Neural cell (in vitro differentiated cells): ENCODE measurements at regions not wholly inside any gene's neighbourhood (a gene's known extent, or its start where the extent isn't known, plus 50 kb on each side); places are given as distances from the start of the nearest gene placed in this dataset.

Experiments
- H2AFZ ChIP-seq: fragments of 200-600, 300-800 bp; sonication (generic), shearing (Covaris generic); 2 replicates; pipeline ENCODE4 v1.6.0; 2014; ENCODE audit warnings: low read depth, mild to moderate bottlenecking, antibody characterized with exemption, low read length, moderate library complexity
- H3F3A ChIP-seq: fragments of 200-600 bp; shearing (Covaris generic); 2 replicates; pipeline ENCODE4 v1.6.1; 2016; ENCODE audit warnings: mild to moderate bottlenecking, moderate library complexity, mixed read lengths, antibody characterized with exemption, low read length; ENCODE audit not compliant: insufficient read depth, poor library complexity, severe bottlenecking
- H3K27ac ChIP-seq: fragments of 200-600, 300-800 bp; sonication (generic), shearing (Covaris generic); 2 replicates; pipeline ENCODE4 v1.5.1; 2014; ENCODE audit warnings: mild to moderate bottlenecking, low read length, moderate library complexity
- H3K27me3 ChIP-seq: fragments of 300-800, 200-600 bp; sonication (generic), shearing (Covaris generic); 2 replicates; pipeline ENCODE4 v1.6.0; 2014; ENCODE audit warnings: mild to moderate bottlenecking, low read depth, low read length, moderate library complexity; ENCODE audit not compliant: insufficient read depth
- H3K36me3 ChIP-seq: fragments of 300-800, 200-600 bp; sonication (generic), shearing (Covaris generic); 2 replicates; pipeline ENCODE4 v1.5.1; 2014; ENCODE audit warnings: mild to moderate bottlenecking, antibody characterized with exemption, low read length, moderate library complexity; ENCODE audit not compliant: insufficient read depth
- H3K4me2 ChIP-seq: fragments of 300-800, 200-600 bp; sonication (generic), shearing (Covaris generic); 2 replicates; pipeline ENCODE4 v1.6.0; 2014; ENCODE audit warnings: mild to moderate bottlenecking, low read length
- H3K4me3 ChIP-seq: fragments of 300-800, 200-600 bp; sonication (generic), shearing (Covaris generic); 2 replicates; pipeline ENCODE4 v1.5.1; 2014; ENCODE audit warnings: mild to moderate bottlenecking, low read length, moderate library complexity
- H3K79me2 ChIP-seq: fragments of 200-600 bp; shearing (Covaris generic); replicated peaks from 2 replicates; pipeline ENCODE4 v1.6.0; 2014; ENCODE audit warnings: mild to moderate bottlenecking, low read length, moderate library complexity; ENCODE audit not compliant: insufficient read depth
- H3K9ac ChIP-seq: fragments of 300-800, 200-600 bp; sonication (generic), shearing (Covaris generic); 2 replicates; pipeline ENCODE4 v1.6.1; 2016; ENCODE audit warnings: mild to moderate bottlenecking, low read length, mixed read lengths
- H3K9me2 ChIP-seq: fragments of 200-600 bp; shearing (Covaris generic); 2 replicates; pipeline ENCODE4 v1.6.1; 2016; ENCODE audit warnings: mild to moderate bottlenecking, low read length, mixed read lengths; ENCODE audit not compliant: insufficient read depth
- H3K9me3 ChIP-seq: fragments of 200-600, 300-800 bp; sonication (generic), shearing (Covaris generic); 2 replicates; pipeline ENCODE4 v1.6.1; 2016; ENCODE audit warnings: mild to moderate bottlenecking, mixed run types, low read length, moderate library complexity, mixed read lengths
- H4K20me1 ChIP-seq: fragments of 200-600 bp; shearing (Covaris generic); 2 replicates; pipeline ENCODE4 v1.6.1; 2016; ENCODE audit warnings: mild to moderate bottlenecking, mixed run types; ENCODE audit not compliant: insufficient read depth
- CTCF ChIP-seq: fragments of 450-650 bp; IDR thresholded peaks from 2 replicates; pipeline ENCODE4 v1.5.1; 2014; ENCODE audit warnings: antibody characterized with exemption, mild to moderate bottlenecking, moderate library complexity; ENCODE audit not compliant: poor library complexity, severe bottlenecking
- EP300 ChIP-seq: fragments of 450-650 bp; conservative IDR thresholded peaks from 2 replicates; pipeline ENCODE4 v1.6.1; 2014; ENCODE audit warnings: antibody characterized with exemption, mild to moderate bottlenecking, moderate library complexity; ENCODE audit not compliant: poor library complexity, severe bottlenecking
- EZH2 ChIP-seq: fragments of 200-600, 300-800 bp; shearing (Covaris generic), sonication (generic); IDR thresholded peaks from 2 replicates; pipeline ENCODE4 v1.6.1; 2014; ENCODE audit warnings: antibody characterized with exemption, low read length, borderline replicate concordance, mild to moderate bottlenecking; ENCODE audit not compliant: insufficient read depth, poor library complexity, severe bottlenecking
- MXI1 ChIP-seq: fragments of 450-650 bp; conservative IDR thresholded peaks from 2 replicates; pipeline ENCODE4 v1.6.1; 2014; ENCODE audit warnings: antibody characterized with exemption, mild to moderate bottlenecking; ENCODE audit not compliant: poor library complexity, severe bottlenecking
- POLR2AphosphoS5 ChIP-seq: IDR thresholded peaks from 2 replicates; pipeline ENCODE4 v1.6.1; 2012
- RAD21 ChIP-seq: fragments of 450-650 bp; conservative IDR thresholded peaks from 2 replicates; pipeline ENCODE4 v1.6.1; 2014; ENCODE audit warnings: antibody characterized with exemption, mild to moderate bottlenecking, moderate library complexity
- REST ChIP-seq: IDR thresholded peaks from 2 replicates; pipeline ENCODE4 v1.6.1; 2012; ENCODE audit warnings: borderline replicate concordance
- SMC3 ChIP-seq: fragments of 450-650 bp; conservative IDR thresholded peaks from 2 replicates; pipeline ENCODE4 v1.6.1; 2014; ENCODE audit warnings: antibody characterized with exemption, mild to moderate bottlenecking, moderate library complexity; ENCODE audit not compliant: poor library complexity
- TAF1 ChIP-seq: IDR thresholded peaks from 2 replicates; pipeline ENCODE4 v1.6.1; 2012; ENCODE audit warnings: low read depth

DNA sequence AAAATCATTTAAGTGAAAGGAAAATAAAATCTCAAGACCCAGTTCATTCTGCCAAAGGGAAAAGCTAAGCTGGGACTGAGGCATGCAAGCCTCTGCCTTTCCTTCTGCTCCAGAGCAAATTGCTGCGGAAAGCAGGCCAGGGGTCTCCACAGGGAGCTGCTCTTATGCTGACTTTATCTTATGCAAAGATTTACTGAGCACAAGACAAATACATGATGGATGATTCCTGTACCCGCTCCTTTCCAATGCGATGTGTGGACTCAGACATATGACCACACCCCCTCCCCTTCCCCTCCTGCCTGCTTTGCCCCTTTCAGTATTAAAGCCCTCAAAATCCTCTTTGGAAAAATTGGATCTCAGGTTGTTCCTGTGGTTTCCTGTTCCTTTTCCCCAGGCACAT is 74.2 kb upstream of the INSIG1 start:
- Histone ChIP-seq H3F3A (no peaks in the 10 kb centered on the region), H3K9me3 (no peaks in the 10 kb centered on the region), H3K4me3 (no peak overlapping the region), H3K79me2 (no peaks in the 10 kb centered on the region), H3K9me2 (no peaks in the 10 kb centered on the region), H3K4me2 (no peak overlapping the region), H3K9ac (no peak overlapping the region), H3K36me3 (no peaks in the 10 kb centered on the region), H4K20me1 (no peaks in the 10 kb centered on the region), H3K27me3 (no peaks in the 10 kb centered on the region), H2AFZ (no peak overlapping the region), H3K27ac (no peak overlapping the region)
- TF ChIP-seq REST (no peak), RAD21 (no peak), CTCF (no peak), EP300 (no peak), MXI1 (no peak), SMC3 (no peak)

GRCh38 chr7:155224116-155224811 is 73.4 kb upstream of the INSIG1 start:
- no peak overlapping the region for H3K4me2 ChIP-seq
- no peaks in the 10 kb centered on the region for H3K79me2 ChIP-seq
- no peaks in the 10 kb centered on the region for H3K9me2 ChIP-seq
- no peaks in the 10 kb centered on the region for H3K27me3 ChIP-seq
- H3K9me3 ChIP-seq: no peaks in the 10 kb centered on the region
- no peak overlapping the region for H3K27ac ChIP-seq
- TF ChIP-seq CTCF (no peak), TAF1 (no peak), SMC3 (no peak), EZH2 (no peak), EP300 (no peak), REST (no peak), RAD21 (no peak), POLR2AphosphoS5 (no peak), MXI1 (no peak)
- H3K36me3 ChIP-seq: no peaks in the 10 kb centered on the region
- no peak overlapping the region for H2AFZ ChIP-seq
- H4K20me1 ChIP-seq: no peaks in the 10 kb centered on the region
- no peaks in the 10 kb centered on the region for H3F3A ChIP-seq
- no peak overlapping the region for H3K4me3 ChIP-seq
- no peak overlapping the region for H3K9ac ChIP-seq
